RKO (cell line): ENCODE measurements at regions not wholly inside any gene's neighbourhood (a gene's known extent, or its start where the extent isn't known, plus 50 kb on each side); places are given as distances from the start of the nearest gene placed in this dataset.

Source experiments
- DNase-seq: peaks from one replicate; pipeline ENCODE4 v3.0.0-alpha.2; 2016; ENCODE audit warnings: low spot score

GRCh38 chr7:17485368-17485767 is 186.9 kb downstream of the AHR start:
- no peak for DNase-seq

GRCh38 chr7:17485904-17486303 is 187.5 kb downstream of the AHR start:
- no peak for DNase-seq

- DNase-seq, result no peak
Observed at GRCh38 chr7:17486835-17487234, 188.4 kb downstream of the AHR start.

GRCh38 chr7:17487343-17487742 is 188.9 kb downstream of the AHR start:
- DNase-seq, result no peak

GRCh38 chr7:17488829-17489228 is 190.4 kb downstream of the AHR start:
- no peak for DNase-seq

- DNase-seq, result no peak
Observed at GRCh38 chr7:17489961-17490360, 191.5 kb downstream of the AHR start.

GRCh38 chr7:17490825-17491224 is 192.4 kb downstream of the AHR start:
- no peak for DNase-seq

GRCh38 chr7:17492437-17492836 is 194.0 kb downstream of the AHR start:
- no peak for DNase-seq

GRCh38 chr7:17493446-17493845 is 195.0 kb downstream of the AHR start:
- DNase-seq, result no peak

GRCh38 chr7:17495655-17496394 is 197.4 kb downstream of the AHR start:
- DNase-seq, result no peak

- no peak for DNase-seq
Observed at GRCh38 chr7:17497136-17497535, 198.7 kb downstream of the AHR start.

GRCh38 chr7:17497549-17498167 is 199.2 kb downstream of the AHR start:
- DNase-seq, result no peak

GRCh38 chr7:17498230-17498629 is 199.8 kb downstream of the AHR start:
- no peak for DNase-seq

- no peak for DNase-seq
Observed at GRCh38 chr7:17500736-17501135, 202.3 kb downstream of the AHR start.

- DNase-seq, result no peak
Observed at GRCh38 chr7:17501441-17502212, 203.2 kb downstream of the AHR start.

- no peak for DNase-seq
Observed at GRCh38 chr7:17502213-17503060, 204.0 kb downstream of the AHR start.

GRCh38 chr7:17506095-17506494 is 207.6 kb downstream of the AHR start:
- no peak for DNase-seq

GRCh38 chr7:17506596-17506995 is 208.1 kb downstream of the AHR start:
- DNase-seq, result no peak

- no peak for DNase-seq
Observed at GRCh38 chr7:17507717-17508116, 209.3 kb downstream of the AHR start.

- DNase-seq, result no peak
Observed at GRCh38 chr7:17512181-17512675, 213.8 kb downstream of the AHR start.

GRCh38 chr7:17516771-17517170 is 218.3 kb downstream of the AHR start:
- no peak for DNase-seq

- no peak for DNase-seq
Observed at GRCh38 chr7:17520941-17521340, 222.5 kb downstream of the AHR start.
